ENCODE measurements at regions not wholly inside any gene's neighbourhood (a gene's known extent, or its start where the extent isn't known, plus 50 kb on each side); places are given as distances from the start of the nearest gene placed in this dataset.

- TF ChIP-seq CTCF (IDR thresholded peaks at IDR 0.05) (no peak), POLR2A (IDR thresholded peaks at IDR 0.05) (no peak)
Observed at GRCh38 chr14:104521816-104522745, 57.5 kb upstream of the C14orf180 start.

All from adrenal gland (tissue), 5 donors.